ENCODE measurements at regions not wholly inside any gene's neighbourhood (a gene's known extent, or its start where the extent isn't known, plus 50 kb on each side); places are given as distances from the start of the nearest gene placed in this dataset.

- TF ChIP-seq HDAC6 (IDR thresholded peaks at IDR 0.05; ENCODE audit: low read depth, low read length) (no peak), ZNF274 (IDR thresholded peaks at IDR 0.05; ENCODE audit: borderline replicate concordance, extremely low read depth, low read length) (no peak), SIN3A (conservative IDR thresholded peaks at IDR 0.05 in 1 of 2, IDR thresholded peaks at IDR 0.05 in 1 of 2; ENCODE audit: low read depth in 1 of 2, low read length in 2 of 2) (no peak), POU5F1 (IDR thresholded peaks at IDR 0.05; ENCODE audit: low read depth, low read length) (no peak), BACH1 (IDR thresholded peaks at IDR 0.05; ENCODE audit: low read length) (no peak), EP300 (IDR thresholded peaks at IDR 0.05; ENCODE audit: borderline replicate concordance in 1 of 2, low read depth in 2 of 2, low read length in 2 of 2) (no peak), KDM1A (IDR thresholded peaks at IDR 0.05; ENCODE audit: borderline replicate concordance, low read length) (no peak), CEBPB (IDR thresholded peaks at IDR 0.05; ENCODE audit: low read depth, low read length) (no peak)
Observed at GRCh38 chr2:234677758-234678538, 181.1 kb upstream of the ARL4C start (continued).
